GM23248 (cell line): ENCODE measurements at regions not wholly inside any gene's neighbourhood (a gene's known extent, or its start where the extent isn't known, plus 50 kb on each side); places are given as distances from the start of the nearest gene placed in this dataset.

ENCODE experiments used
- EZH2 ChIP-seq: fragments of 200-600 bp; sonication (generic); IDR thresholded peaks from 2 replicates; pipeline ENCODE4 v1.6.1; 2018; ENCODE audit warnings: antibody characterized with exemption, mild to moderate bottlenecking; ENCODE audit not compliant: insufficient read depth, poor library complexity, severe bottlenecking
- EZH2phosphoT487 ChIP-seq: fragments of 200-600 bp; sonication (generic); IDR thresholded peaks from 2 replicates; pipeline ENCODE4 v1.6.1; 2018; ENCODE audit warnings: antibody characterized with exemption, moderate library complexity, mild to moderate bottlenecking, low read depth; ENCODE audit not compliant: insufficient read depth

- TF ChIP-seq EZH2phosphoT487 (no peak), EZH2 (no peak)
Observed at GRCh38 chr16:73183611-73184092, 135.7 kb upstream of the ZFHX3 start.
